Left lobe of liver (tissue), 2 donors: ENCODE measurements at regions not wholly inside any gene's neighbourhood (a gene's known extent, or its start where the extent isn't known, plus 50 kb on each side); places are given as distances from the start of the nearest gene placed in this dataset.

Source experiments
- ATAC-seq: fragments of 200-7000 bp; cut with Tn5 transposase; one replicate; pipeline ENCODE4 v1.9.1; 2020; ENCODE audit warnings: mild to moderate bottlenecking, moderate library complexity
- DNase-seq: peaks from one replicate; pipeline ENCODE4 v3.0.0-alpha.2; 2020; ENCODE audit warnings: low spot score
- donor health status: DM: no; HTN: no; CAD: no; lungs with moderate emphysema.
- donor health status: DM: no; HTN: yes; CAD: no.

DNA sequence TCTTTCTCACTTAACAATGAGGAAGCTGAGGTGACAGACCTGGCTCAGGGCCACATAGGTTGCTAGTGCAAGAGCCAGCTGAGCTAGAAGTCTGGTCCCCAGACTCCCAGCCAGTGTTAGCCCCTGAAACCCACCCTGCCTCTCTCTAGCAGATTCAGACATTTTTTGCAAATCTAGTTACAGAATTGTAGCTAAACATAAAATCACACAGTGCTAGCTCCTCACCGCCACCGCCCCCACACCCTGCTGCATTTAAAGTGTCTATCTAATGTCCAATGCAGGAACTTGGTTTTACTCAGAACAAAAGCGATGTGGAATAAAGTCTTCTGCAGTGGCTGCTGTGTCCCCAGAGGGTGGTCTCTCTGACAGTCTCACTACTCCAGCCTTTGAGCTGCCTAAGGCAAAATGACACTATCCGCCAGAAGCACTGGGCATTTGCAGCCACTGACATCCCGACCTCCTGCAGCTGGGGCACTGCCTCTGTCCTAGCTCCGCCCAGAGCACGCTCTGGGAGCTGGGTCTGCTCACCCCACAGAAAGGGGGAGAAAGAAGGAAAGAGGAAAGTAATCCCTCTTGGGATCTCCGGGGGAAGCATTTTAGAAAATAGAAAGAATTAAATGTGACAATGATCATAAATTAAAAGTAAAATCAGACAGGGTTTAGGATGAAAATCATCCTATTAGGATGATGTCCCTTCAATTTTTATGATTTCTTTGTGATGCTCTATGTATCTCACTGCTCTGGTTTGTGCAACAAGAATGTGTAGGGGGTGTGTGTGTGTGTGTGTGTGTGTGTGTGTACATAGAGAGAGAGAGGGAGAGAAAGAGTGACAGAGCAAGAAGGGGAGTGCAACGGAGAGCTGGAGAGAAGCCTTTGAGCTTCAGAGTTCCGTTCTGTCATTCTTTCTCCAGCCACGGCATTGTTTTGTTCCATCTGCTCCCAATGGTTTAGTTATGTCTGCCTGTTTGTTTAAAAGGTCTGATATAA is 50.5 kb upstream of the ST8SIA3 start:
- DNase-seq = no peak
- ATAC-seq = no peak
